HG02588 (cell line): ENCODE measurements at regions not wholly inside any gene's neighbourhood (a gene's known extent, or its start where the extent isn't known, plus 50 kb on each side); places are given as distances from the start of the nearest gene placed in this dataset.

Experiments
- ATAC-seq: cut with Tn5 transposase; IDR thresholded peaks from one replicate; pipeline ENCODE4 v1.9.1; 2021; ENCODE audit warnings: mild to moderate bottlenecking, moderate library complexity; ENCODE audit not compliant: unreplicated experiment

DNA sequence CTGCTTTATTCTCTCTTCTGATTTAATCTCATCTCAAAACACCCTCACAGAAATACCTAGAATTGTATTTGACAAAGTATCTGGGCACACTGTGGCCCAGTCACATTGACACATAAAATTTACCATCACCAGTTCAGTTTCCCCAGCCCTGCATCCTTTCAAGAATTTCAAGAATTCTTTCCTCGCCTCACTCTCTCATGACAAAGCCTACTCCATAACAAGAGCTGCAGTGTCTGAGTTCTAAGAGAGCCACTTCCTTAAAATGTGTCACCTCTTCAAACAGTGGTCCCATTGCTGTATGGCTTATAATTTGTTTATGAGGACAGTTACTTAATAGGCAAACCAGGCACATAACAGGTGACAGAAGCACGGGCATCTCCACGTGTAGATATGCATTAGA is 90.9 kb upstream of the STK39 start:
- no peak for ATAC-seq

- ATAC-seq, result no peak
Measured at GRCh38 chr2:168338803-168339437, 91.5 kb upstream of the STK39 start.

GRCh38 chr2:168340931-168341330 is 93.5 kb upstream of the STK39 start:
- no peak for ATAC-seq

- no peak for ATAC-seq
Measured at GRCh38 chr2:168343586-168343985, 96.2 kb upstream of the STK39 start.

DNA sequence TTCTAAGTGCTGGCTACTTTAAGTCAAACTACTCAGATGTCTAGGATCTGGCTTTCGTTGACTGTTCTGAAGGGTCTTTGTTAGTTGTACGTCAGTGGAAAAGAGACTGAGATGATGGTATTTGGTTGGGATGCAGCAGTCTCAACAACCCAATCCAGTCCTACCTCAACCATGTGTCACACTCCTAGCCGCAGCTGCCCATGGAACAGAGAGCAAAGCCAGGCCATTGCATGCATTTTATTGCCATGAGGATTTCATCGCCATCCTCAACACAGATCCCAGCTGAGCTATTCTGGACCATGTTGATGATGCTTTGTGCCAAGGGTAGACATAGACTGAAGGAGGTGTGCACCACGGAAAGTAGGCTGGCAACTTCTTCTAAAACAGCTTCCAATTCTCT is 97.3 kb upstream of the STK39 start:
- no peak for ATAC-seq

- no peak for ATAC-seq
Measured at GRCh38 chr2:168345601-168346000, 98.2 kb upstream of the STK39 start.

DNA sequence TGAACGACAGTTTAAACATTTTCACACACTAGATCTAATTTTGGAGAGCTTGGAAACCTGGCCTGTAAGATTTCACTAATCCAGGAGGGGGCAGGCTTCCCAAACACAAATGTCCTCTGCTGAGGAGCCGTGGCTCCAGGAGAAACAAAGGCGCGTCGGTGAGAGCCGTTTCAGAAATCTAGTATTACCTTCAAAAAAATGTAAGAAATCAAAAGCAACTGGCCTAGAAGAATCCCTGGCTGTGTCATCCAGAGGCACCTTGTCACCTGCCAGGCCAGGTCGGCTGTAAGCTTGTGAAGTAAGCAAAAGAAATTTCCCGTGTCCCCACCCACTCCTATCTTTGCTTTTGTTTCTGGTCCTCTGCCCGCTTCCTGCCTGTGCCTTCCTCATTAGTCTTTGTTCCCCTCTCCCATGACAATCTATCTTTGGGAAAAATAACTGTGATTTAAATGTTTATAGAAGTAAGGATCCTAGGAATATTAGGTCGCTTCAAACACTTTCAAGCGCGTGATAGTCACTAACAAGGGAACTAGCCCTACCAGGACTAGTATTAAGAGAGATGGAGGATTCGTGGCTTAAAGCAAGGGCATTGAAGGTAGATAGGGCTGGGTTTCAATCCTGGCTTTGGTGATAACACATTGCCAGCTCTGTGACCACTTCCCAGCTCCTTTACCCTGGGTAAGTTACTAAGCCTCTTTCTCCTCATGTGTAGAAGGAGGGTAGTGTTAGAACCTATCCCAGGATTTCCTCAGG is 99.5 kb upstream of the STK39 start:
- peak; percentile 85 for ATAC-seq

GRCh38 chr2:168348076-168348475 is 100.7 kb upstream of the STK39 start:
- ATAC-seq, result no peak

GRCh38 chr2:168350380-168350779 is 103.0 kb upstream of the STK39 start:
- ATAC-seq, result no peak

- ATAC-seq, result no peak
Measured at GRCh38 chr2:168353251-168353650, 102.8 kb upstream of the CERS6 start.

DNA sequence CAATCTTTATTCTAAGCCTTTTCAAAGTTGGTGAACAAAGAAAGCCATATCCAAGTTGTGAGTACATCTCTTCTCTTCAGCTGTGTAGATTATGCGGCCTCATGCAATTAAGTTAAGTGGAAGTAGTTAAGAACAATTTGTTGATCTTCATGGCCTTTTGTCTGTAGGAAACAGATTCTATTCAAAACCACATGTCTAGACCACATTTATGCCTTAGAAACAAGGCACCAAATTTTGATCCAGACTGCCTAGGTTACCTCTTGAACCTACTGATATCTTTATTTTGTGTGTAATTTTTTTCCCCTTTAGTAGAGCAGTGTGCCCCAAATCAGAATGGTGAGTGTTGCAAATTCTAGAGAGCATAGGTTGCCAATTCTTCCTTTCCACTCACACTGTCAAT is 101.6 kb upstream of the CERS6 start:
- ATAC-seq, result no peak

- no peak for ATAC-seq
Measured at GRCh38 chr2:168355121-168355520, 101.0 kb upstream of the CERS6 start.

DNA sequence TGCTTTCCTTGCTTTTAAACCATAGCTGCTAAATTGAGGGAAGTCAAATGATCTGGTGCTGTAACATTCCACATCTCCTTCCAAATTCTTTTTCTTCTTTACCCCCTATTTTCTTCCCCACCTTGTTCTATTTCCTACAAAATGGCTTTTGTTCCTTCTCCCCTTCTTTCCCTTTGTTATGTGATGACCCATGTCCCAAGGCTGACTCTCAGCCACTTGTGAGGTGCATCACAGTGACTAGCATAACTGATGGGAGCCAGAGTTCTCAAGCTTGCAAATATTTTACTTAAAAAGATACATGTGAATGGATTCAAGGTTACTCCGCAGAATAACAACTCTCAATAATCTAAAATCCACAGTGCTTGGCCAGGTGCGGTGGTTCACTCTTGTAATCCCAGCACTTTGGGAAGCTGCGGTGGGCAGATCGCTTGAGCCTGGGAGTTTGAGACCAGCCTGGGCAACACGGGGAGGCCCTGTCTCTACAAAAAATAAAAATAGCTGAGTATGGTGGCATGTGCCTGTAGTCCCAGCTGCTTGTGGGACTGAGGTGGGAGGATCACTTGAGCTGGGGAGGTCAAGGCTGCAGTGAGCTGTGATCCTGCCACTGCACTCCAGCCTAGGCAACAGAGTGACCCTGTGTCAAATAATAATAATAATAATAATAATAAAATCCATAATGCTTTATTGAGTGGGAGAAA is 100.1 kb upstream of the CERS6 start:
- ATAC-seq, result no peak

DNA sequence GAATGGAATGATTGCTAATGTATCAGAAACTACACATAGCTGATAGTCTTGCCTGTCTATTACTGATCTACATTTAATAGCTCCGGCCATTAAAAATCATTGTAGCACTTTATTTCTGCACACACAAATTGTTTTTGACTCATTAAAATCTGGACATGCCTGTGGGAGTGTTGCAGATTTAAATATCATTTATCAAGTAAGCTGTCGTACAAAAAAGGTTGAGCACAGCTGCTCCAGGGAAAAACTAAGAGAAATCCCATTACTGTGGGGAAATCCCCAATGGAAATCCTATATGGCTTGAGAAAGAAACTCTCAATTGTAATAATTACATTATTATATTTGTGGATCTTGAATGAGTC is 99.6 kb upstream of the CERS6 start:
- ATAC-seq, result no peak

- ATAC-seq, result peak; percentile 55
Measured at GRCh38 chr2:168357797-168358472, 98.1 kb upstream of the CERS6 start.

GRCh38 chr2:168359082-168359481 is 97.0 kb upstream of the CERS6 start:
- ATAC-seq, result no peak

DNA sequence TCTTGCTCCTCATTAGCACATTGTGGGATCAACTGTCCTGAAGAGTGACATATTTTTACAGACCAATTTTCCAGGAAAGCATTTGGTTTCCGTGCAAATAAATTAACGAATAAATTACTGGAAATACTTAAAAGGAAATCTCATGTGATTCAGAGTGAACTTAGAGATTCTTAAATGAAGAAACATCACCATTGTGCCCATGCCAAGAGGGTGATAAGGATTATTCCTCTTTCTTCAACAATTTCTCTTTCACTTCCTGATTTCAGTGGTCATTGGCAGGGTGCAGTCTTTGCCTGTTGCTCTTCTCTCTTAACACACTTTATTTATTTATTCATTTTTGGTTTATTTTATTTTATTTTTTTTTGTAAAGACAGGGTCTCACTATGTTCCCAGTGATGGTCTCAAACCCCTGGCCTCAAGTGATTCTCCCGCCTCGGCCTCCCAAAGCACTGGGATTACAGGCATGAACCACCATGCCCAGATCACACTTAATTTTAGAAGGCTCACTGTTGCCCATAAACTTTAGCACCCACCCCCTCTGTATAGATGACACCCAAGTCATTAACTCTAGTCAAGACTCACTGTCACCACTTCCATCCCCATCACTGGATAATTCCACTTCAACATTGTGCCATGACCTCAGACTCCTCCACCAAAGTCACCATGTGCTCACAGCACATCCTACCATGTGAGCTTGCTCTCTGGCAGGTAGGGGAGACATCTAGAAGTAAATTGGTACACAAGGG is 92.6 kb upstream of the CERS6 start:
- ATAC-seq, result no peak

DNA sequence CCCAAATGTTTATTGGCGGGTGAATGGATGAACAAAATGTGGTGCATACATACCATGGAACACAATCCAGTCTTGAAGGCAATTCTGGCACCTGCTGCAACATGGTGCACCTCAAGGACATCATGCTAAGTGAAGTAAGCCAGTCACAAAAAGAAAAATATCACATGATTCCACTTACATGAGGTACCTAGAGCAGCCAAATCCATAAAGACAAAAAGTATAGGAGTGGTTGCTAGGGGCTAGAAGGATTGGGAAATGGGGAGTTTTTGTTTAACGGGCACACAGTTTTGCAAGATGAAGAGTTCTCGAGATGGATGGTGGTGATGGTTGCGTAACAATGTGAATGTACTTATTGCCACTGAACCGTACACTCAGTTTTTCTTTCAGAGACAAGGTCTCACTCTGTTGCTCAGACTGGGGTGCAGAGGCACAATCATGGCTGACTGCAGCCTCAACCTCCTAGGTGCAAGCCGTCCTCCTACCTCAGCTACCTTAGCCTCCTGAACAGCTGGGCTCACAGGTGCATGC is 90.9 kb upstream of the CERS6 start:
- ATAC-seq, result no peak

GRCh38 chr2:168369031-168369430 is 87.0 kb upstream of the CERS6 start:
- ATAC-seq, result no peak

- ATAC-seq, result peak; percentile 89
Measured at GRCh38 chr2:168371273-168372019, 84.6 kb upstream of the CERS6 start.
